ENCODE measurements at regions not wholly inside any gene's neighbourhood (a gene's known extent, or its start where the extent isn't known, plus 50 kb on each side); places are given as distances from the start of the nearest gene placed in this dataset.

DNA sequence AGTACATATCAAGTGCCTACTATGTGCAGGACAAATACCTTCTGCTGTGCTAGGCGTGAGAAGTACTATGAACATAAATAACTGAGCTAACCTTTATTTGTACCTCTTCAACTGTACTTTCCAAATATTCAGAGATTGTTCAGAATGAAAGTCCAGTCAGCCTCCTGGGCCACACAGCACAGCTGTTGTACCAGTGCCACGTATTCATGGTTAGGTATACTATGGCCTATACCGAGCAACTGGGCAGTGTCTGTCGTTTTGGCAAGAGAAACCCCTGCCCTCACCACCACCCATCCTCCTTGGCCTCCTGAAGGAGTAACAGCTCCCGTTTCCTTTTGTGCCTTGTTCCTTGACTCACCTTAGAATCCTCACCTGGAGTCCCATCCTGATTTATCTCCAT is 53.0 kb downstream of the RASSF10 start:
- H3K4me1 Mint-ChIP-seq (ENCODE audit: low read depth): no peaks in the 10 kb centered on the region
- H3K4me3 Mint-ChIP-seq: no peak overlapping the region
- H3K36me3 Mint-ChIP-seq (ENCODE audit: low read depth): no peaks in the 10 kb centered on the region
- H3K27me3 Mint-ChIP-seq (ENCODE audit: low read depth): peaks cover 11% of the 10 kb centered on the region
- DNase-seq: no peak
- CTCF ChIA-PET: no interaction called here
- H3K9me3 Mint-ChIP-seq: no peaks in the 10 kb centered on the region
- H3K27ac Mint-ChIP-seq: no peak overlapping the region
- intact Hi-C loops (cut with micrococcal nuclease): no loop called here

DNA sequence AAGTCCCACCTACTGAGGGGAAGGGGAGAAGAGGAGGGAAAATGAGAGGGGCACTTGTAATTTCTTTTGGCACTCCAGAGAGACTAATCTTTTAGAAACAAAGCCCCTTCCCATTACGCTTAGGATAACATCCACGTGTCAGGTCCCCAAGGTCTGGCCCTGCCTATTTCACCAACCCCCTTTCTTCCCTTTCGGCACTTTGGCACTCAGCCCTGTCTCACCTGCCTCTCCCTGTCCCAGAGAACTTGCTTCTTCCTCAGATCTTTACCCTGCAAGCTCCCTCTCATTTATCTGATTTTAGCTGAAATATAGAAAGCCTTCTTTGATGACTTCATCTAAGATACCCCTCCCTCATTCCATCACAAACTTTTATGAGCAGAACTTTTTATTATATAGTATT is 55.5 kb downstream of the RASSF10 start:
- DNase-seq: no peak
- intact Hi-C loops (cut with micrococcal nuclease): no loop called here
- CTCF ChIA-PET: no interaction called here

DNA sequence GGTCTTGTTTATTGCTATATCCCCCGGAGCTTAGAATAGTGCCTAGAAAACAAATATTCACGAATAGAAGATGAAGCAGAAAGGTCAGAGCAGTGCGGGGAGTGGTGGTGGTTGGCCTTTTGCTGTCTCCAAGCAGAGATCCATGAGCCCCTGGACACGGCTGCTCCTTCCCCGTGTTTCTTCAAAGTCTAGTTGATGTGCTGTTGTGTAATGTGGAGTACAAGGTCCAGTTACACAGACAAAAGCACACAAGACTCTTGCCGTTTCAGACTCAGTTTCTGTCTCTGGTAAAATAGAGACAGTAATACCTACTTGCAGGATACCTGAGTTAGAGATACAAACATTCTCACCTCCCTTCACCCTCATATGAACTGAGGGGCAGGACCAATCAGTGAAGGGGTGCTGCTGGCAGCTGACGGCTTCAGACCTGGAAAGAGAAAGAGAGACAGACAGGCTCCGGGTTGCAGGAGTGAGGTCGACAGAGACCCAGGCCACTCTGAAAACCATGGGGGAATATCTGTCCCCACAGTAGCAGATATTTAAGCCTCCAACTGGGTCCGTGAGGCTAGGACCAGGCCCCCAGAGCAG is 56.2 kb downstream of the RASSF10 start:
- DNase-seq: no peak
- peaks cover 11% of the 10 kb centered on the region for H3K27me3 Mint-ChIP-seq (ENCODE audit: low read depth)
- CTCF ChIA-PET: no interaction called here
- H3K27ac Mint-ChIP-seq: no peak overlapping the region
- H3K4me1 Mint-ChIP-seq (ENCODE audit: low read depth): no peaks in the 10 kb centered on the region
- no peaks in the 10 kb centered on the region for H3K9me3 Mint-ChIP-seq
- intact Hi-C loops (cut with micrococcal nuclease): no loop called here
- no peak overlapping the region for H3K4me3 Mint-ChIP-seq
- H3K36me3 Mint-ChIP-seq (ENCODE audit: low read depth): no peaks in the 10 kb centered on the region

More for the DNA sequence above, 55.5 kb downstream of the RASSF10 start:
- H3K36me3 Mint-ChIP-seq (ENCODE audit: low read depth): no peaks in the 10 kb centered on the region
- H3K9me3 Mint-ChIP-seq: no peaks in the 10 kb centered on the region
- H3K4me1 Mint-ChIP-seq (ENCODE audit: low read depth): no peaks in the 10 kb centered on the region
- peaks cover 11% of the 10 kb centered on the region for H3K27me3 Mint-ChIP-seq (ENCODE audit: low read depth)
- H3K27ac Mint-ChIP-seq: no peak overlapping the region
- no peak overlapping the region for H3K4me3 Mint-ChIP-seq

DNA sequence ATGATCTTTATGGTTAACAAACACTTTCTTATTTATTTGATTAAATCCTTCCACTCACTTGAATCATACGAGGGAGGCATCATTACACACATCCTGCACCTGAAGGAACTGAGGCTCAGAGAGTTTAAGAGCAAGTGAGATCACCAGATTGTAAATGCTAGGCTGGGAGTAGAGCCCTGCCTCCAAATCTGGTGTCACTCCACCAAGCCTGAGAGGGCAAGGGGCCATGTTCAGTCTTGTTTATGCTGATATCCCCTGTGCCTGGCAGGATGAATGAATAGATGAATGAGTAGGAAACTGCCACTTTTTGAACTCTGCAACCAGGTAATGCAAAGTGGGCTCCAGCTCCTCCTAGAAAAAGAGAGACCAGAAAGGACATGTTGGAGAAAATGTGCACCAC is 59.1 kb downstream of the RASSF10 start:
- H3K4me3 Mint-ChIP-seq: no peak overlapping the region

DNA sequence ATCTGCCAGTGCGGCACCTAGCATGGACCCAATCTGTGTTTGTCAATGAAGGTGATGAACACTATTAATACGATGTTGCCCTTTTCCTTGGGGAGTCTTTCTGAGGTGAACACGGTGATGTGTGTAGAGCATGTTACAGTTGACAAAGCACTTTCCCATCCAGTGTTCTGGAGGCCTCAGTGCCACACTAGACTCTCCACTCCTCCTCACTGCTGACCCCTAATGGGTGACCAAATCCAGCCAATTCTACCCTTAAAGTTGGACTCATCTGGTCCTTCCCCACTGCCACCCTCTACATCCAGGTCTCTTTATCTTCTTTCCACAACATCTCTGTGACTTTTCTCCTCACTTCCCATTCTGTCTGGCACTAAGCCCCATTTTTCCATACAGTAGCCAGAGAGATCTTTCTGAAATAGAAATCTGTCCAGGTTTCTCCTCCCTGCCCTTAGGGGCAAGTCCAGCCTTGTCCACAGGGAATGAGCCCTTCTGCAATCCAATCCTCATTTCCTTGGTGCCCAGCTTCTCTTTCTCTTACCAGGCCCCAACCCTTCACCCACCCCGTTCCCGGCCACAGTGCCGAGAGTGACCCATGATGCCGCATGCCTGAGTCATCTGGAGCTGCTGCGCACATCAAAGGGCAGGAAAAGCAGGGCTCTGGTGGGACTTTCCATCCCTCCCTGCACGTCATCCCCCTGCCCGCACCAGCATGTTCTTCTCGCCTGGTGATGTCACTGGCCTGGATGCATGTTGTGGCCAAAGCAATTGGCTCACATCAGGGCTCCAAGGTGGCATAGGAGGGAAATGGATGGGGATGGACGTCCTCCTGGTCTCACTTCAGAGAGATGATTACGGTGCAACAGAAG is 64.2 kb downstream of the RASSF10 start:
- CTCF ChIA-PET: no interaction called here
- Mint-ChIP-seq H3K36me3 (ENCODE audit: low read depth) (no peaks in the 10 kb centered on the region), H3K4me1 (ENCODE audit: low read depth) (no peaks in the 10 kb centered on the region), H3K4me3 (no peak overlapping the region), H3K9me3 (no peaks in the 10 kb centered on the region), H3K27me3 (ENCODE audit: low read depth) (peaks cover 10% of the 10 kb centered on the region), H3K27ac (no peak overlapping the region)
- DNase-seq: no peak
- intact Hi-C loops (cut with micrococcal nuclease): no loop called here

More for the DNA sequence above, 59.1 kb downstream of the RASSF10 start:
- H3K27ac Mint-ChIP-seq: no peak overlapping the region
- intact Hi-C loops (cut with micrococcal nuclease): no loop called here
- CTCF ChIA-PET: no interaction called here
- no peaks in the 10 kb centered on the region for H3K9me3 Mint-ChIP-seq
- H3K4me1 Mint-ChIP-seq (ENCODE audit: low read depth): no peaks in the 10 kb centered on the region
- no peaks in the 10 kb centered on the region for H3K36me3 Mint-ChIP-seq (ENCODE audit: low read depth)
- H3K27me3 Mint-ChIP-seq (ENCODE audit: low read depth): peaks cover 9% of the 10 kb centered on the region
- no peak for DNase-seq

DNA sequence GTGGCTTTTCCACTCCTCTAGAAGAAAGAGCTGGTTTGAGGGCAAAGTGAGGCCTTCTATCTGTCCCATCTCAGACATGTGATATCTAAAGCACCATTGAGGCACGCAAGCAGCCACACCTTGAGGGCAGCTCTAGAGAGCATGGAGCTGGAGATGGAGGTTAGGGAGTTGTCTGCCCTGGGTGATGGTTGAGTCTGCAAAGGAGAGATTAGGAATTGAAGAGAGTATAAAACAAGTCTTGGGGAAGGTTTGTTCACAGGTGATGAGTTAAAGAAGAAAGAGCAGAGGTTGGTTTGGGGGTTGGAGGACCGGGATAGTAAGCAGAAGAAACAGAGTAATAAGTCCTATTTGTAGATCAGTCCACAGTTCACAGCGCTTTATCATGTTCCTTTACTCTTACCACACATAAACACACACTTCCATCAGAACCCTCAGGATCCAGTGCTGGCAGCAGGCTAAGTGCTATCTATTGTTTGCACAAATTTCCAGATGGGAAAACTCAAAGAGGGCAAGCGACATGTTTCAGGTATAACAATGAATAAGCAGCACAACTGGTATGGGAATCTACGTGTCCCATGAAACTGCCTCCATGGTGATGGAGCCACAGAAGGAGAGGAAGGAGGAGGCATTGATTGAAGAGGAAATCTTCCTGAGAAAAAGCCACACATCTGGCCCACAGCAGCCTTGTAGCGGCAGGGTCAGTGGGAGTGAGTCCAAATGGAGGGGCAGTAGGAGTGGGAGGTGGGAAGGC is 65.8 kb downstream of the RASSF10 start:
- Mint-ChIP-seq H3K9me3 (no peaks in the 10 kb centered on the region), H3K27me3 (ENCODE audit: low read depth) (peaks cover 6% of the 10 kb centered on the region), H3K4me3 (no peak overlapping the region), H3K4me1 (ENCODE audit: low read depth) (no peaks in the 10 kb centered on the region), H3K36me3 (ENCODE audit: low read depth) (no peaks in the 10 kb centered on the region), H3K27ac (no peak overlapping the region)
- intact Hi-C loops (cut with micrococcal nuclease): no loop called here
- CTCF ChIA-PET: no interaction called here
- DNase-seq: no peak

DNA sequence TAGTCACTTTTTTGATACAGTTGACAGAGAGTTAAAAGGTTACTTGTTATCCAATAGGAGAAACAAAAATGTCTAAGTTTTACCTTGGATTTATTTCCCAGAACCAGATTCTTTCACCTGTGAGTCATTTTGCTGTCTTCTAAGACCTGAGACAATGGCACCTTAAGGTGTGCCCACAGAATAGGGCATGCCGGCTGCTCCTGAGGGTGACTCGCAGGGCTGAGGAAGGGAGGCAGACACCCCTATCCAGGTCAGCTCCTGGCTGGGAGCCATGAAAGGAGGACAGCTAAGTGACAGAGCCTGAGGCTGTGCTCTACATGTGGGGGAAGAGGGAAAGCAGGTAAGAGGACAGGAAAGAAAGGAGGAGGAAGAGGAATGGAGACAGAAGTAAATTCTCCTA is 67.8 kb downstream of the RASSF10 start:
- Mint-ChIP-seq H3K36me3 (ENCODE audit: low read depth) (no peaks in the 10 kb centered on the region), H3K27ac (no peak overlapping the region), H3K9me3 (no peaks in the 10 kb centered on the region), H3K4me3 (no peak overlapping the region), H3K4me1 (ENCODE audit: low read depth) (no peaks in the 10 kb centered on the region), H3K27me3 (ENCODE audit: low read depth) (peaks cover 9% of the 10 kb centered on the region)
- no peak for DNase-seq
- CTCF ChIA-PET: no interaction called here
- intact Hi-C loops (cut with micrococcal nuclease): no loop called here

DNA sequence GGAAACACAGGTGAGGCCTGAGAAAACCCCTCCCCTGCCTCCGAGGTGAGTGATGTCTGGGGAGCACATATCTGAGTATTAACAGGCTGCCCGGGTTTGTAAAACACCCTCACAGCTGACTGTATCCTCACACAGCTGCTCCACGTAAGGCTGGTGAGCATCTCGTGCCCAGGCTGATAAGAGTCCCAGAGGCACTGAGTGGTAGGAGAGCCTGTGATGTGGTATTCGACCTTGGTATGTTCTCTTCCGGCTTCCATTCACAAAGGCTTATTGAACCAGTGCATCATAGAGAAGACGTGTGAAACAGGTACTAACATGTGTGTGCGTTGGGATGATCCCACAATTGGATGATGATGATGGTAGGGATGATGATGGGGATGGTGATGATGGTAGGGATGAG is 71.7 kb downstream of the RASSF10 start:
- H3K27me3 Mint-ChIP-seq (ENCODE audit: low read depth): peaks cover 20% of the 10 kb centered on the region
- DNase-seq: no peak
- CTCF ChIA-PET: no interaction called here
- no peaks in the 10 kb centered on the region for H3K9me3 Mint-ChIP-seq
- H3K4me1 Mint-ChIP-seq (ENCODE audit: low read depth): no peaks in the 10 kb centered on the region
- H3K4me3 Mint-ChIP-seq: no peak overlapping the region
- H3K36me3 Mint-ChIP-seq (ENCODE audit: low read depth): no peaks in the 10 kb centered on the region
- intact Hi-C loops (cut with micrococcal nuclease): no loop called here
- H3K27ac Mint-ChIP-seq: no peak overlapping the region

DNA sequence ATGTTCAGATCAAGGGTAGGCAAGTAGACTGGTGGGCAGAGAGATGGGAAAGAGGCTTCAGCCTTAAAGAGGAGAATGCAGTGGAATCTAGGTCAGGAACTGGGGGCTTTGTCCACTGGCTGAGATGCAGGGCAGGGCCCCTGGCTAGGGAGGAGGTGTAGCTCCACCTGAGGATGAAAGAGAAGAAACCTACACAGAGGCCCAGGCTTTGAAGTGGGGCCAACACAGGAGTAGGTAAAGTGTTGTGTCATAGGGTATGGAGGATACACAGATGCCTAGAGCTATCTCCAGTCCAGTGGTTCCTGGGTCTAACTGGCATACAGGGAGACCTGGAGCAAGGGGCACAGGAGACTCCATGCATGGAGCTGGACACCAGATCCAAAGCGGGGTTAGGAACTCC is 73.5 kb downstream of the RASSF10 start:
- no peaks in the 10 kb centered on the region for H3K4me1 Mint-ChIP-seq (ENCODE audit: low read depth)
- H3K27me3 Mint-ChIP-seq (ENCODE audit: low read depth): peaks cover 24% of the 10 kb centered on the region
- intact Hi-C loops (cut with micrococcal nuclease): no loop called here
- no peak for DNase-seq
- H3K4me3 Mint-ChIP-seq: no peak overlapping the region
- H3K27ac Mint-ChIP-seq: no peak overlapping the region
- peaks cover 1% of the 10 kb centered on the region for H3K9me3 Mint-ChIP-seq
- H3K36me3 Mint-ChIP-seq (ENCODE audit: low read depth): no peaks in the 10 kb centered on the region
- CTCF ChIA-PET: no interaction called here

DNA sequence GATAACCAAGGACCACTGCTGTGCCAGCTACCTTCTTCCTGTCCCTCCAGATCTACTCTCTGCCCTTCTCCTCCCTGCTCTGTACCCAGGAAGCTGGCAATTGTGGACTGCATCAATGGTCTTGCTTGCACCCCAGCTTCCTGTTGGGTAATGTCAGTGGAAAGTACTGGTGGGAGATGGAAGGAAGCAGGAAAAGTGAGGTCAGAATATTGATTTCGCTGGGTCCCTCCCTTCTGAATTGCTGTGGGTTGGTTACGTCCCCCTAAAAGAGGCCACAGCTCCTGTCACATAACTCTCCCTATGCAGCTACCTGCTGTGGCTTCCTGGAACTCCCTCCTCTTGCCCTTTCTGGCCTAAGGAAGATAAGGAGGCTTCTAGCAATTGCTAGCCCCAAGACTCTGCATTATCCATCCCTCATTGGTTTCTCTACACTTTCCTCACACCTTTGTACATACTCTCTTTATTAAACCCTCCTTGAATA is 81.2 kb downstream of the RASSF10 start:
- no peak overlapping the region for H3K4me3 Mint-ChIP-seq
- no peak overlapping the region for H3K27ac Mint-ChIP-seq
- H3K9me3 Mint-ChIP-seq: peaks cover 7% of the 10 kb centered on the region
- no peaks in the 10 kb centered on the region for H3K4me1 Mint-ChIP-seq (ENCODE audit: low read depth)
- intact Hi-C loops (cut with micrococcal nuclease): no loop called here
- DNase-seq: no peak
- CTCF ChIA-PET: no interaction called here
- H3K27me3 Mint-ChIP-seq (ENCODE audit: low read depth): peaks cover 13% of the 10 kb centered on the region
- H3K36me3 Mint-ChIP-seq (ENCODE audit: low read depth): no peaks in the 10 kb centered on the region

DNA sequence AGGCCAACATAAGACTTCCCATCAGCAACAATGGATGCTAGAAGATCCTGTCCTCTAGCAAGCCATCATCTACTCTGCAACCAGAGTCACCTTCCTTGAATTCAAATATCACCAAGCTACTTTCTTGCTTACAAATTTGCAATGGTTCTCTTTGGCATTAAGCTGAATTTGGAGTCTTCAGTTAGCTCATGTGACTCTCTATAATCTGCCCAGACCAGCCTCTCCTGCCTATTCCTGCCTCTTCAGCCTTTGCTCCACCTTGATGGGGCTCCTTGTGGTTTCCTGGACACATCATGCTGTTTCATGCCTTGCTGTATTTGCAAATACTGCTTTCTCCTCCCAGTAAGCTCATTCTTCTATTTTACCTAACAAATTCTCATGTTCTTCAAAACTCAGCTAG is 82.3 kb downstream of the RASSF10 start:
- H3K4me1 Mint-ChIP-seq (ENCODE audit: low read depth): no peaks in the 10 kb centered on the region
- no peak overlapping the region for H3K27ac Mint-ChIP-seq
- H3K9me3 Mint-ChIP-seq: peaks cover 7% of the 10 kb centered on the region
- no peaks in the 10 kb centered on the region for H3K36me3 Mint-ChIP-seq (ENCODE audit: low read depth)
- no peak overlapping the region for H3K4me3 Mint-ChIP-seq
- intact Hi-C loops (cut with micrococcal nuclease): no loop called here
- CTCF ChIA-PET: no interaction called here
- peaks cover 8% of the 10 kb centered on the region for H3K27me3 Mint-ChIP-seq (ENCODE audit: low read depth)
- DNase-seq: no peak

DNA sequence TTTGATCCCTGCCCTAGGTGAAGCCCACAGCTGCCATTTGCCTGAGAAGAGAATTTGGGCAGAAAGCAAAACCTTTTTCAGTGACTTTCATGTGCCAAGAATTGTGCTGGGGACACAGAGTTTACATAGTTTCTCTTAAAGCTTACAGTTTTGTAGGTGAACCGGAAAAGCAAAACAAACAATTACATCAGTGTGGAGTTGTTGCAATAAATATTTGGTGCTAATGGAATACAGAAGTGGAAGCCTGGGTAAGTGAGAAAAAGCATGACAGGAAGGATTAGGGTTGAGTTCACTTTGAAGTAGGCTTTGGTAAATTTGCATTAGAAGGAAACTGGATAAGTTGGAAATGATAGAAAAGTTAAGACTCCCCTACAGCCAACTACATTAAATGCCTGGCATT is 82.7 kb downstream of the RASSF10 start:
- Mint-ChIP-seq H3K9me3 (peaks cover 7% of the 10 kb centered on the region), H3K4me1 (ENCODE audit: low read depth) (no peaks in the 10 kb centered on the region), H3K27ac (no peak overlapping the region), H3K36me3 (ENCODE audit: low read depth) (no peaks in the 10 kb centered on the region), H3K27me3 (ENCODE audit: low read depth) (peaks cover 7% of the 10 kb centered on the region), H3K4me3 (no peak overlapping the region)
- no peak for DNase-seq
- CTCF ChIA-PET: no interaction called here
- intact Hi-C loops (cut with micrococcal nuclease): no loop called here

Measured in activated naive CD4-positive, alpha-beta T cell treated with anti-CD3 and anti-CD28 coated beads for 36 hours (primary cell).